ENCODE measurements at regions not wholly inside any gene's neighbourhood (a gene's known extent, or its start where the extent isn't known, plus 50 kb on each side); places are given as distances from the start of the nearest gene placed in this dataset.

DNA sequence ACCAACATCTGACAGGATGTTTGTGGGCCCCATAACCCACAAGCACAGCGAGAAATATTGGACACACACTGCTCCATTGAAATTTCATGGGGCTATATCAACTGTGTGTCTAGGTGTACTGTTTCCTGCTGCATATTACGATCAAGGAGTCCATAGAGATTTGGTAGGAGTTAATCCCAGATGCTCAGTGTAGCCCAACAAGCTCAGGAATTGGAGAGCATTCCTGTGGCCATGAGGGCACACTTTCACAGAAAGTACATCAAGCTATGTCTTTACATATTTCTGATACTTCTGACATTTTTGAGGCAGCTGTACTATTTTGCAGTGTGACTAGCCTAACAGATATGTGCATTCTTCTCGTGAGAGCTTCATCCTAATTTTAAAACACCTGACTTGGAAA, 473.1 kb downstream of the PTH2R start:
- DNase-seq, result no peak
- H3K36me3 ChIP-seq (ENCODE audit: control insufficient read depth in 1 of 2, insufficient read depth in 2 of 2, low read depth in 1 of 2, low read length in 2 of 2), result no peaks in the 10 kb centered on the region
- H3K9ac ChIP-seq (ENCODE audit: low read length), result no peak overlapping the region
- no peak overlapping the region for H4K8ac ChIP-seq (ENCODE audit: low read length)
- H3K23ac ChIP-seq (ENCODE audit: low read length in 2 of 2), result no peak overlapping the region
- H3K27ac ChIP-seq (ENCODE audit: low read length, poor library complexity, severe bottlenecking), result no peak overlapping the region
- H2BK15ac ChIP-seq (ENCODE audit: low read depth, poor library complexity, severe bottlenecking), result no peak overlapping the region
- no peak overlapping the region for H3K14ac ChIP-seq (ENCODE audit: low read length in 2 of 2)
- no peak overlapping the region for H4K91ac ChIP-seq (ENCODE audit: low read length)
- WGBS, result 68% methylated on average over 2 of the region's 3 CpGs
- no peak overlapping the region for H2BK12ac ChIP-seq (ENCODE audit: low read length in 2 of 2)
- no peak overlapping the region for H3K4ac ChIP-seq (ENCODE audit: low read depth in 1 of 2, low read length in 2 of 2)
- H2BK120ac ChIP-seq (ENCODE audit: low read depth, low read length), result no peak overlapping the region
- no peak overlapping the region for H2AFZ ChIP-seq (ENCODE audit: low read depth, low read length)
- H3K4me2 ChIP-seq (ENCODE audit: low read length, poor library complexity, severe bottlenecking), result no peak overlapping the region
- H3K4me1 ChIP-seq (ENCODE audit: control insufficient read depth, insufficient read depth, low read depth, low read length), result no peaks in the 10 kb centered on the region
- H3K27me3 ChIP-seq (ENCODE audit: control insufficient read depth in 1 of 2, insufficient read depth in 1 of 2, low read length in 2 of 2), result no peaks in the 10 kb centered on the region
- H3K18ac ChIP-seq (ENCODE audit: low read depth in 1 of 2, low read length in 2 of 2), result no peak overlapping the region
- H2AK5ac ChIP-seq (ENCODE audit: low read length, severe bottlenecking), result no peak overlapping the region
- H2BK5ac ChIP-seq (ENCODE audit: low read depth, low read length, poor library complexity, severe bottlenecking), result no peak overlapping the region
- H3K79me1 ChIP-seq (replicated peaks; ENCODE audit: low read length, poor library complexity, severe bottlenecking), result no peaks in the 10 kb centered on the region
- no peak overlapping the region for H3K4me3 ChIP-seq (ENCODE audit: insufficient read depth in 1 of 2, low read depth in 1 of 2, low read length in 2 of 2)
- peaks cover 33% of the 10 kb centered on the region for H3K9me3 ChIP-seq (ENCODE audit: control insufficient read depth, low read length)

DNA sequence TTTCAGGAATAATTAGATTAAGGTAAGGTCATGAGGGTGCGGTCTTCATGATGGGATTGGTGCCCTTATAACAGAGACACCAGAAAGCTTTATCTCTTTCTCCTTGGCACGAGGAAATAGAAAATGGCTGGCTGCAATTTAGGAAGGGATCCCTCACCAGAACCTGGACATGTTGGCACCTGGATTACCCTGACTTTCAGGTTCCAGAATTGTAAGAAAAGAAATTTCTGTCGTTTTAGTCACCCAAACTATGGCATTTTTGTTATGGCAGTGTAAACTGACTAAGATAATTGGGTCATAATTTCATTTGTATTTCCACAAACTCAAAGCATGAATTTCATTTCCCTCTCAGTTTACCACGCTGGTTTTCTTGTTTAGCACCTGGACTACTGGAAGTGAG, 473.6 kb downstream of the PTH2R start:
- H3K14ac ChIP-seq (ENCODE audit: low read length in 2 of 2), result no peak overlapping the region
- no peak overlapping the region for H2AFZ ChIP-seq (ENCODE audit: low read depth, low read length)

GRCh38 chr2:208890486-208890885, 483.9 kb downstream of the PTH2R start:
- Histone ChIP-seq H2AFZ (ENCODE audit: low read depth, low read length) (no peak overlapping the region), H3K4ac (ENCODE audit: low read depth in 1 of 2, low read length in 2 of 2) (no peak overlapping the region), H2BK12ac (ENCODE audit: low read length in 2 of 2) (no peak overlapping the region), H3K4me3 (ENCODE audit: insufficient read depth in 1 of 2, low read depth in 1 of 2, low read length in 2 of 2) (no peak overlapping the region), H2BK5ac (ENCODE audit: low read depth, low read length, poor library complexity, severe bottlenecking) (no peak overlapping the region), H3K79me1 (replicated peaks; ENCODE audit: low read length, poor library complexity, severe bottlenecking) (no peaks in the 10 kb centered on the region), H3K9me3 (ENCODE audit: control insufficient read depth, low read length) (peaks cover 5% of the 10 kb centered on the region), H3K4me1 (ENCODE audit: control insufficient read depth, insufficient read depth, low read depth, low read length) (no peaks in the 10 kb centered on the region), H4K8ac (ENCODE audit: low read length) (no peak overlapping the region), H3K18ac (ENCODE audit: low read depth in 1 of 2, low read length in 2 of 2) (no peak overlapping the region), H3K23ac (ENCODE audit: low read length in 2 of 2) (no peak overlapping the region), H3K27ac (ENCODE audit: low read length, poor library complexity, severe bottlenecking) (no peak overlapping the region), H3K27me3 (ENCODE audit: control insufficient read depth in 1 of 2, insufficient read depth in 1 of 2, low read length in 2 of 2) (no peaks in the 10 kb centered on the region), H2BK15ac (ENCODE audit: low read depth, poor library complexity, severe bottlenecking) (no peak overlapping the region), H3K14ac (ENCODE audit: low read length in 2 of 2) (no peak overlapping the region), H3K9ac (ENCODE audit: low read length) (no peak overlapping the region), H2AK5ac (ENCODE audit: low read length, severe bottlenecking) (no peak overlapping the region), H3K4me2 (ENCODE audit: low read length, poor library complexity, severe bottlenecking) (no peak overlapping the region), H2BK120ac (ENCODE audit: low read depth, low read length) (no peak overlapping the region), H4K91ac (ENCODE audit: low read length) (no peak overlapping the region), H3K36me3 (ENCODE audit: control insufficient read depth in 1 of 2, insufficient read depth in 2 of 2, low read depth in 1 of 2, low read length in 2 of 2) (no peaks in the 10 kb centered on the region)
- WGBS, result 58% methylated on average over 2 of the region's 2 CpGs
- no peak for DNase-seq

More for the DNA sequence above, 473.6 kb downstream of the PTH2R start:
- no peak for DNase-seq
- Histone ChIP-seq H4K8ac (ENCODE audit: low read length) (no peak overlapping the region), H2BK120ac (ENCODE audit: low read depth, low read length) (no peak overlapping the region), H3K18ac (ENCODE audit: low read depth in 1 of 2, low read length in 2 of 2) (no peak overlapping the region), H3K4me3 (ENCODE audit: insufficient read depth in 1 of 2, low read depth in 1 of 2, low read length in 2 of 2) (no peak overlapping the region), H3K36me3 (ENCODE audit: control insufficient read depth in 1 of 2, insufficient read depth in 2 of 2, low read depth in 1 of 2, low read length in 2 of 2) (no peaks in the 10 kb centered on the region), H3K4me2 (ENCODE audit: low read length, poor library complexity, severe bottlenecking) (no peak overlapping the region), H3K27me3 (ENCODE audit: control insufficient read depth in 1 of 2, insufficient read depth in 1 of 2, low read length in 2 of 2) (no peaks in the 10 kb centered on the region), H3K9ac (ENCODE audit: low read length) (no peak overlapping the region), H3K79me1 (replicated peaks; ENCODE audit: low read length, poor library complexity, severe bottlenecking) (no peaks in the 10 kb centered on the region), H3K23ac (ENCODE audit: low read length in 2 of 2) (no peak overlapping the region), H2BK15ac (ENCODE audit: low read depth, poor library complexity, severe bottlenecking) (no peak overlapping the region), H3K4me1 (ENCODE audit: control insufficient read depth, insufficient read depth, low read depth, low read length) (no peaks in the 10 kb centered on the region), H2AK5ac (ENCODE audit: low read length, severe bottlenecking) (no peak overlapping the region), H4K91ac (ENCODE audit: low read length) (no peak overlapping the region), H2BK5ac (ENCODE audit: low read depth, low read length, poor library complexity, severe bottlenecking) (no peak overlapping the region), H3K4ac (ENCODE audit: low read depth in 1 of 2, low read length in 2 of 2) (no peak overlapping the region), H3K27ac (ENCODE audit: low read length, poor library complexity, severe bottlenecking) (no peak overlapping the region), H3K9me3 (ENCODE audit: control insufficient read depth, low read length) (peaks cover 33% of the 10 kb centered on the region), H2BK12ac (ENCODE audit: low read length in 2 of 2) (no peak overlapping the region)
- 54% methylated on average over 3 of the region's 4 CpGs for WGBS

GRCh38 chr2:208892203-208892602, 485.6 kb downstream of the PTH2R start:
- no peak overlapping the region for H2AK5ac ChIP-seq (ENCODE audit: low read length, severe bottlenecking)
- H2BK12ac ChIP-seq (ENCODE audit: low read length in 2 of 2), result no peak overlapping the region
- DNase-seq, result no peak
- no peak overlapping the region for H3K9ac ChIP-seq (ENCODE audit: low read length)
- no peak overlapping the region for H4K91ac ChIP-seq (ENCODE audit: low read length)
- H3K36me3 ChIP-seq (ENCODE audit: control insufficient read depth in 1 of 2, insufficient read depth in 2 of 2, low read depth in 1 of 2, low read length in 2 of 2), result no peaks in the 10 kb centered on the region
- H2BK5ac ChIP-seq (ENCODE audit: low read depth, low read length, poor library complexity, severe bottlenecking), result no peak overlapping the region
- no peak overlapping the region for H3K18ac ChIP-seq (ENCODE audit: low read depth in 1 of 2, low read length in 2 of 2)
- H2BK120ac ChIP-seq (ENCODE audit: low read depth, low read length), result no peak overlapping the region
- H3K79me1 ChIP-seq (replicated peaks; ENCODE audit: low read length, poor library complexity, severe bottlenecking), result no peaks in the 10 kb centered on the region
- no peak overlapping the region for H2AFZ ChIP-seq (ENCODE audit: low read depth, low read length)
- H2BK15ac ChIP-seq (ENCODE audit: low read depth, poor library complexity, severe bottlenecking), result no peak overlapping the region
- no peaks in the 10 kb centered on the region for H3K4me1 ChIP-seq (ENCODE audit: control insufficient read depth, insufficient read depth, low read depth, low read length)
- H3K4me3 ChIP-seq (ENCODE audit: insufficient read depth in 1 of 2, low read depth in 1 of 2, low read length in 2 of 2), result no peak overlapping the region
- H3K14ac ChIP-seq (ENCODE audit: low read length in 2 of 2), result no peak overlapping the region
- H4K8ac ChIP-seq (ENCODE audit: low read length), result no peak overlapping the region
- H3K4me2 ChIP-seq (ENCODE audit: low read length, poor library complexity, severe bottlenecking), result no peak overlapping the region
- no peaks in the 10 kb centered on the region for H3K27me3 ChIP-seq (ENCODE audit: control insufficient read depth in 1 of 2, insufficient read depth in 1 of 2, low read length in 2 of 2)
- H3K27ac ChIP-seq (ENCODE audit: low read length, poor library complexity, severe bottlenecking), result no peak overlapping the region
- H3K9me3 ChIP-seq (ENCODE audit: control insufficient read depth, low read length), result peaks cover 5% of the 10 kb centered on the region
- no peak overlapping the region for H3K23ac ChIP-seq (ENCODE audit: low read length in 2 of 2)
- no peak overlapping the region for H3K4ac ChIP-seq (ENCODE audit: low read depth in 1 of 2, low read length in 2 of 2)
